Transverse colon (tissue), 4 donors: ENCODE measurements at regions not wholly inside any gene's neighbourhood (a gene's known extent, or its start where the extent isn't known, plus 50 kb on each side); places are given as distances from the start of the nearest gene placed in this dataset.

Source experiments
- CTCF ChIP-seq, 5 experiments: fragments of 200-600 bp in 3 of 5; fragments of 450-650 bp in 2 of 5; sonication (generic) in 3 of 5; IDR thresholded peaks; 1 replicate in 2 of 5; 2 replicates in 3 of 5; pipeline ENCODE4 v1.5.1; 2016 to 2017; ENCODE audit warnings: antibody characterized with exemption in 5 of 5, inconsistent platforms in 3 of 5, mild to moderate bottlenecking in 2 of 5, moderate library complexity in 1 of 5
- EP300 ChIP-seq: sonication (generic); formaldehyde crosslinking; IDR thresholded peaks from one replicate; pipeline ENCODE4 v1.6.1; 2017; ENCODE audit warnings: antibody characterized with exemption, low read depth
- POLR2A ChIP-seq: fragments of 450-650 bp; IDR thresholded peaks from one replicate; pipeline ENCODE4 v1.6.1; 2016; ENCODE audit warnings: antibody characterized with exemption, mild to moderate bottlenecking, moderate library complexity
- POLR2AphosphoS5 ChIP-seq, 3 donors: sonication (generic); formaldehyde crosslinking; IDR thresholded peaks; one replicate each; pipeline ENCODE4 v1.6.1; 2016; ENCODE audit warnings: antibody characterized with exemption in 3 of 3

GRCh38 chr1:240033406-240033805, 58.3 kb upstream of the FMN2 start:
- no peak for TF ChIP-seq CTCF (IDR thresholded peaks at IDR 0.05)
- TF ChIP-seq POLR2A, result no peak
- no peak for TF ChIP-seq EP300
- TF ChIP-seq POLR2AphosphoS5 (IDR thresholded peaks at IDR 0.05), result no peak
